Fibroblast of lung (primary cell): ENCODE measurements at regions not wholly inside any gene's neighbourhood (a gene's known extent, or its start where the extent isn't known, plus 50 kb on each side); places are given as distances from the start of the nearest gene placed in this dataset.

Source experiments
- CTCF ChIP-seq, 2 donors: IDR thresholded peaks in 1 of 2; conservative IDR thresholded peaks in 1 of 2; 1 replicate in 1 of 2; 2 replicates in 1 of 2; pipeline ENCODE4 v1.5.1; 2011 to 2012; ENCODE audit warnings: low read length in 2 of 2, control low read depth in 1 of 2, inconsistent platforms in 1 of 2, low read depth in 1 of 2, mild to moderate bottlenecking in 1 of 2
- EZH2 ChIP-seq: IDR thresholded peaks from 2 replicates; pipeline ENCODE4 v1.5.1; 2012; ENCODE audit warnings: low read length, control low read depth, mild to moderate bottlenecking; ENCODE audit errors: missing control alignments

- no peak for TF ChIP-seq EZH2
- no peak for TF ChIP-seq CTCF (conservative IDR thresholded peaks at IDR 0.05 in 1 of 2, IDR thresholded peaks at IDR 0.05 in 1 of 2; ENCODE audit: low read depth in 1 of 2, low read length in 2 of 2)
Observed at GRCh38 chrX:6311540-6311939, 82.9 kb upstream of the NLGN4X start.
